GM12873 (cell line): ENCODE measurements at regions not wholly inside any gene's neighbourhood (a gene's known extent, or its start where the extent isn't known, plus 50 kb on each side); places are given as distances from the start of the nearest gene placed in this dataset.

ENCODE experiments used
- TF ChIP-seq, protein P1 (sequence below): IDR thresholded peaks from 2 replicates; pipeline ENCODE4 v1.5.1; 2012; ENCODE audit warnings: low read depth, mild to moderate bottlenecking, moderate library complexity, low read length, control low read depth; ENCODE audit not compliant: insufficient read depth; ENCODE audit errors: missing control alignments

DNA sequence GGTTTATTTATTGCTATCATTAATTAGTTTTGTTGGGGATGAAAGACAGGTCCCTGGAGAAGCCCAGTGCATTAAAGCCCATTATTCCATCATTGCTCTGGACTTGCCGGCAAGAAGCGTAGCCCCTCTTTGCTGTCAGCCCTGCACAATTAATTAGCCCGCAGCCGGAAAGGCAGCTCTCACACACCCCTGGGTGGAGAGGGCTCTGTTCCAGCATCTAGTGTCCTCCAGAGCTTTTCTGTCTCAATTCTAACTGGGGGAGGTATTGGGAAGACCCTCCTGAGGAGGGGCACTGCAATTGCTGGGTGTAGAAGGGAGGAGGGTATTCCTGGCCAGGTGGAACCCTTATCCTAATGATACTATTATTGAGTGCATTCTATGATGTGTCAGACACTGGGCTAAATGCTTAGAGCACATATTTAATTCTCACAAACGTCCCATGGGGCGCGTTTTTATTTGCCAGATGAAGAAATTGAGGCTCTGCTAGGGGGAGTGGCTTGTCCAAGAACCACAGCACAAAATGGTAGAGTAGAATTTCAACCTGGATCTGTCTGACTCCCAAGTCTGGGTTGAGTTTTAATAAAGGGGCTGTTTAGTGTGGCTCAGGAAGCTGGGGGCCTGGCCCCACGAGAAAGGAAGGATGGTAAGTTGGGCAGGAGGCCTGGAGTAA lies 148.1 kb upstream of the PCBD1 start:
- TF ChIP-seq, protein P1, sequence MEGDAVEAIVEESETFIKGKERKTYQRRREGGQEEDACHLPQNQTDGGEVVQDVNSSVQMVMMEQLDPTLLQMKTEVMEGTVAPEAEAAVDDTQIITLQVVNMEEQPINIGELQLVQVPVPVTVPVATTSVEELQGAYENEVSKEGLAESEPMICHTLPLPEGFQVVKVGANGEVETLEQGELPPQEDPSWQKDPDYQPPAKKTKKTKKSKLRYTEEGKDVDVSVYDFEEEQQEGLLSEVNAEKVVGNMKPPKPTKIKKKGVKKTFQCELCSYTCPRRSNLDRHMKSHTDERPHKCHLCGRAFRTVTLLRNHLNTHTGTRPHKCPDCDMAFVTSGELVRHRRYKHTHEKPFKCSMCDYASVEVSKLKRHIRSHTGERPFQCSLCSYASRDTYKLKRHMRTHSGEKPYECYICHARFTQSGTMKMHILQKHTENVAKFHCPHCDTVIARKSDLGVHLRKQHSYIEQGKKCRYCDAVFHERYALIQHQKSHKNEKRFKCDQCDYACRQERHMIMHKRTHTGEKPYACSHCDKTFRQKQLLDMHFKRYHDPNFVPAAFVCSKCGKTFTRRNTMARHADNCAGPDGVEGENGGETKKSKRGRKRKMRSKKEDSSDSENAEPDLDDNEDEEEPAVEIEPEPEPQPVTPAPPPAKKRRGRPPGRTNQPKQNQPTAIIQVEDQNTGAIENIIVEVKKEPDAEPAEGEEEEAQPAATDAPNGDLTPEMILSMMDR: no peak

GRCh38 chr10:71038091-71038633 lies 149.8 kb upstream of the PCBD1 start:
- TF ChIP-seq, protein P1: no peak

DNA sequence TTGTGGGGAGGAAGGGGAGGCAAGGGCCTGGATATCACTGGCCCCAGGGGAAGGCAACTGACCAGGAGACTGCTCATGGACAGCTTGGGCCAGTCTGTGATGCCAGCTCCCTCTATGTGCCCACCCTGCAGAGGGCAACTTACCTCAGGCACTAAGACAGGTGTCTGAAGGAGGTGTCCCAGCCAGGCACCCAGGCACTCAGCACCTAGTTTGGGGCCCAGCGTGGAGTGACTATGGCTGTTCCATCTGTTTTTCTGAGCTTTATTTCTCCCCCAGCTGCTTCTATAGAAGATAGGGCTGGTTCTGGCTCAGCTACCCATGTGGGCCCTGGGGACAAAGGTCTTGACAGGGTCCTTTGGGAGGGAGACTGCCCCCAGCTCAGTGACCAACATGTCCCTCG lies 150.6 kb upstream of the PCBD1 start:
- TF ChIP-seq, protein P1: no peak

- TF ChIP-seq, protein P1: no peak
Observed at GRCh38 chr10:71039551-71039950, 151.2 kb upstream of the PCBD1 start.

DNA sequence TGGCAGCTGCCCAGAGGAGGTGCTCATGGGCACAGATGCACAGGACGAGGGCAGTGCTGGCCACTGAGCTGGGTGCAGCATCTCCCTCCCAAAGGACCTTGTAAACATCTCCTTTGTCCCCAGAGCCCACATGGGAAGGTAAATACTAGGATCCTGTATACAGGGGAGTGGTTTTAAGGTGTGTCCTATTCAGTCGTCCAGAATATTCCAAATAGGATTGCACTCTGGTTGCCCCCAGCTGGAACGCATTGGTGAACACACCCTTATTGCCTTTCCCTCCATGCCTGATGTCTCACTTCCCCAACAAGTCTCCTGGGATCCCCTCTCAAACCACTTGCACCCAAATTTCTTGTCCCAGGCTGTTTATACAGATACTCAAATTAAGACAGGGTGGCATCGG lies 152.0 kb upstream of the PCBD1 start:
- TF ChIP-seq, protein P1: no peak

- TF ChIP-seq, protein P1: no peak
Observed at GRCh38 chr10:71040846-71041605, 152.7 kb upstream of the PCBD1 start.

- TF ChIP-seq, protein P1: no peak
Observed at GRCh38 chr10:71042216-71042615, 153.9 kb upstream of the PCBD1 start.
